Panc1 (cell line): ENCODE measurements at regions not wholly inside any gene's neighbourhood (a gene's known extent, or its start where the extent isn't known, plus 50 kb on each side); places are given as distances from the start of the nearest gene placed in this dataset.

Experiments
- POLR2AphosphoS5 ChIP-seq: IDR thresholded peaks from 2 replicates; pipeline ENCODE4 v1.6.1; 2012; ENCODE audit warnings: mild to moderate bottlenecking, low read depth, low read length, moderate library complexity
- TF ChIP-seq, protein P1 (sequence below): fragments of 450-650 bp; IDR thresholded peaks from 2 replicates; pipeline ENCODE4 v1.5.1; 2017; ENCODE audit warnings: mild to moderate bottlenecking

DNA sequence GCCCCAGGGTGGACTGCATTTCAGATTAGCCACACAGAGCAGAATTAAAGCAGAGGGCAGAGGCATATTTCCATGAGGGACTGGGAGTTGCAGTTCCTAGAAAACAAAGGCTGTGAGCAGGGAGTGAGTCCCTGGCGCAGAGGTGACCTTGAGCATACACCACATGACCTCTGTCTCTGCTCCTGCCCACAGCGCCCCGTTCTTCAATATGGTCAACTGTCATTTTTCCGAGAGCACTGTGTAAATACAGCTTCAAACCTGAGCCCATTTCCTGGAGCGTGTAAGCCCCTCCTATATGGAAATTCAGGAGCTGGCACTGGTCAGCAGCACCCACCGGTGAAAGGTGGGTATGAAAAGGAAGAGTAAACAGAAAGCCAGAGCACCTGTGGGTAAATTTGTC, 192.2 kb upstream of the PELI2 start:
- TF ChIP-seq, protein P1, sequence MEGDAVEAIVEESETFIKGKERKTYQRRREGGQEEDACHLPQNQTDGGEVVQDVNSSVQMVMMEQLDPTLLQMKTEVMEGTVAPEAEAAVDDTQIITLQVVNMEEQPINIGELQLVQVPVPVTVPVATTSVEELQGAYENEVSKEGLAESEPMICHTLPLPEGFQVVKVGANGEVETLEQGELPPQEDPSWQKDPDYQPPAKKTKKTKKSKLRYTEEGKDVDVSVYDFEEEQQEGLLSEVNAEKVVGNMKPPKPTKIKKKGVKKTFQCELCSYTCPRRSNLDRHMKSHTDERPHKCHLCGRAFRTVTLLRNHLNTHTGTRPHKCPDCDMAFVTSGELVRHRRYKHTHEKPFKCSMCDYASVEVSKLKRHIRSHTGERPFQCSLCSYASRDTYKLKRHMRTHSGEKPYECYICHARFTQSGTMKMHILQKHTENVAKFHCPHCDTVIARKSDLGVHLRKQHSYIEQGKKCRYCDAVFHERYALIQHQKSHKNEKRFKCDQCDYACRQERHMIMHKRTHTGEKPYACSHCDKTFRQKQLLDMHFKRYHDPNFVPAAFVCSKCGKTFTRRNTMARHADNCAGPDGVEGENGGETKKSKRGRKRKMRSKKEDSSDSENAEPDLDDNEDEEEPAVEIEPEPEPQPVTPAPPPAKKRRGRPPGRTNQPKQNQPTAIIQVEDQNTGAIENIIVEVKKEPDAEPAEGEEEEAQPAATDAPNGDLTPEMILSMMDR, result no peak
- TF ChIP-seq POLR2AphosphoS5, result no peak
